ENCODE measurements at regions not wholly inside any gene's neighbourhood (a gene's known extent, or its start where the extent isn't known, plus 50 kb on each side); places are given as distances from the start of the nearest gene placed in this dataset.
"Not testable (repeated sequence)": the region's sequence is repeated elsewhere in the genome, so short reads cannot be mapped to it uniquely, and the experiment has no call there.

GRCh38 chr2:149766339-149766738 is 178.8 kb upstream of the MMADHC start:
- no peak overlapping the region for H3K27ac ChIP-seq
- TF ChIP-seq POLR2A (IDR thresholded peaks at IDR 0.05) (no peak), EP300 (IDR thresholded peaks at IDR 0.05) (no peak), CTCF (IDR thresholded peaks at IDR 0.05) (no peak), POLR2AphosphoS5 (IDR thresholded peaks at IDR 0.05) (no peak)
- DNase-seq = no peak
- H3K27me3 ChIP-seq = no peaks in the 10 kb centered on the region
- H3K4me1 ChIP-seq = peaks cover 0 to 13% (median 0%) of the 10 kb centered on the region in 4 donors
- intact Hi-C loops (cut with DNase I; ENCODE audit: low total_unique reads) = no loop called here
- no peaks in the 10 kb centered on the region for H3K9me3 ChIP-seq
- H3K4me3 ChIP-seq = no peak overlapping the region
- no peaks in the 10 kb centered on the region for H3K36me3 ChIP-seq

- intact Hi-C loops (cut with DNase I; ENCODE audit: low total_unique reads) = no loop called here
- DNase-seq = no peak
- Histone ChIP-seq H3K4me3 (no peak overlapping the region), H3K27me3 (no peaks in the 10 kb centered on the region), H3K36me3 (no peaks in the 10 kb centered on the region), H3K9me3 (no peaks in the 10 kb centered on the region), H3K27ac (no peak overlapping the region), H3K4me1 (peaks cover 0 to 13% (median 0%) of the 10 kb centered on the region in 4 donors)
- TF ChIP-seq POLR2AphosphoS5 (IDR thresholded peaks at IDR 0.05) = no peak
- TF ChIP-seq EP300 (IDR thresholded peaks at IDR 0.05) = no peak
- no peak for TF ChIP-seq POLR2A (IDR thresholded peaks at IDR 0.05)
- TF ChIP-seq CTCF (IDR thresholded peaks at IDR 0.05) = no peak
Observed at GRCh38 chr2:149765636-149766035, 178.1 kb upstream of the MMADHC start.

GRCh38 chr2:149765003-149765402 is 177.4 kb upstream of the MMADHC start:
- DNase-seq = no peak
- peaks cover 0 to 13% (median 0%) of the 10 kb centered on the region in 4 donors for H3K4me1 ChIP-seq
- H3K27ac ChIP-seq = no peak overlapping the region
- no peaks in the 10 kb centered on the region for H3K36me3 ChIP-seq
- 52 to 65% (median 60%) methylated on average over 2 of the region's 2 CpGs for WGBS, 5 donors
- no peak overlapping the region for H3K4me3 ChIP-seq
- no peak for TF ChIP-seq POLR2AphosphoS5 (IDR thresholded peaks at IDR 0.05)
- no peak for TF ChIP-seq EP300 (IDR thresholded peaks at IDR 0.05)
- TF ChIP-seq CTCF (IDR thresholded peaks at IDR 0.05) = no peak
- no peak for TF ChIP-seq POLR2A (IDR thresholded peaks at IDR 0.05)
- H3K27me3 ChIP-seq = no peaks in the 10 kb centered on the region
- intact Hi-C loops (cut with DNase I; ENCODE audit: low total_unique reads) = no loop called here
- H3K9me3 ChIP-seq = no peaks in the 10 kb centered on the region

- no peaks in the 10 kb centered on the region for H3K27me3 ChIP-seq
- DNase-seq = no peak
- TF ChIP-seq CTCF (IDR thresholded peaks at IDR 0.05) = no peak
- no peak overlapping the region for H3K27ac ChIP-seq
- no peak overlapping the region for H3K4me3 ChIP-seq
- H3K9me3 ChIP-seq = no peaks in the 10 kb centered on the region
- intact Hi-C loops (cut with DNase I; ENCODE audit: low total_unique reads) = no loop called here
- H3K4me1 ChIP-seq = peaks cover 0 to 13% (median 0%) of the 10 kb centered on the region in 4 donors
- no peaks in the 10 kb centered on the region for H3K36me3 ChIP-seq
- WGBS, 5 donors = 79 to 95% (median 93%) methylated on average over 6 of the region's 6 CpGs
Observed at GRCh38 chr2:149763358-149763757, 175.8 kb upstream of the MMADHC start.

GRCh38 chr2:149761611-149762010 is 174.0 kb upstream of the MMADHC start:
- no peaks in the 10 kb centered on the region for H3K27me3 ChIP-seq
- DNase-seq = no peak
- H3K36me3 ChIP-seq = no peaks in the 10 kb centered on the region
- H3K4me3 ChIP-seq = no peak overlapping the region
- no peak overlapping the region for H3K27ac ChIP-seq
- H3K4me1 ChIP-seq = no peaks in the 10 kb centered on the region
- 67 to 90% (median 73%) methylated on average over 2 of the region's 2 CpGs for WGBS, 5 donors
- intact Hi-C loops (cut with DNase I; ENCODE audit: low total_unique reads) = no loop called here
- H3K9me3 ChIP-seq = no peaks in the 10 kb centered on the region
- TF ChIP-seq POLR2A (IDR thresholded peaks at IDR 0.05) = no peak
- no peak for TF ChIP-seq CTCF (IDR thresholded peaks at IDR 0.05)
- TF ChIP-seq POLR2AphosphoS5 (IDR thresholded peaks at IDR 0.05) = no peak
- TF ChIP-seq EP300 (IDR thresholded peaks at IDR 0.05) = no peak

GRCh38 chr2:149759382-149759781 is 171.8 kb upstream of the MMADHC start:
- H3K36me3 ChIP-seq; H3K4me3 ChIP-seq; H3K9me3 ChIP-seq; DNase-seq; H3K27ac ChIP-seq; H3K27me3 ChIP-seq; intact Hi-C loops (cut with DNase I; ENCODE audit: low total_unique reads); H3K4me1 ChIP-seq: not testable (repeated sequence)
- WGBS, 5 donors = 69 to 99% (median 93%) methylated on average over 2 of the region's 2 CpGs

GRCh38 chr2:149754722-149755121 is 167.1 kb upstream of the MMADHC start:
- H3K27me3 ChIP-seq; H3K9me3 ChIP-seq; H3K36me3 ChIP-seq; H3K4me1 ChIP-seq; H3K27ac ChIP-seq; intact Hi-C loops (cut with DNase I; ENCODE audit: low total_unique reads); DNase-seq; H3K4me3 ChIP-seq: not testable (repeated sequence)
- WGBS, 5 donors = 80 to 95% (median 87%) methylated on average over 1 of the region's 1 CpG

Measured in stomach (tissue), 8 donors.